MM.1S (cell line): ENCODE measurements at regions not wholly inside any gene's neighbourhood (a gene's known extent, or its start where the extent isn't known, plus 50 kb on each side); places are given as distances from the start of the nearest gene placed in this dataset.
"Not testable (repeated sequence)": the region's sequence is repeated elsewhere in the genome, so short reads cannot be mapped to it uniquely, and the experiment has no call there.

Experiments
- DNase-seq: peaks from one replicate; pipeline ENCODE4 v3.0.0-alpha.2; 2015
- H2AFZ ChIP-seq: fragments of 300-600 bp; sonication (generic); 2 replicates; pipeline ENCODE4 v1.6.0; 2016; ENCODE audit warnings: antibody characterized with exemption, low read length
- H3F3A ChIP-seq: fragments of 300-600 bp; sonication (generic); 2 replicates; pipeline ENCODE4 v1.6.1; 2016; ENCODE audit warnings: mild to moderate bottlenecking, antibody characterized with exemption, low read length, moderate library complexity, mixed read lengths; ENCODE audit not compliant: insufficient read depth
- H3K27ac ChIP-seq: fragments of 300-600 bp; sonication (generic); 2 replicates; pipeline ENCODE4 v1.5.1; 2016; ENCODE audit warnings: mild to moderate bottlenecking, low read length
- H3K27me3 ChIP-seq: fragments of 300-600 bp; sonication (generic); replicated peaks from 2 replicates; pipeline ENCODE4 v1.6.0; 2016; ENCODE audit warnings: low read length; ENCODE audit not compliant: insufficient read depth
- H3K36me3 ChIP-seq: fragments of 300-600 bp; sonication (generic); replicated peaks from 2 replicates; pipeline ENCODE4 v1.6.1; 2016; ENCODE audit warnings: mild to moderate bottlenecking, low read length, mixed read lengths; ENCODE audit not compliant: insufficient read depth
- H3K4me1 ChIP-seq: fragments of 300-600 bp; sonication (generic); 2 replicates; pipeline ENCODE4 v1.6.1; 2016; ENCODE audit warnings: low read length, mixed read lengths
- H3K4me2 ChIP-seq: fragments of 300-600 bp; sonication (generic); 2 replicates; pipeline ENCODE4 v1.6.0; 2016; ENCODE audit warnings: low read depth, low read length
- H3K4me3 ChIP-seq: fragments of 300-600 bp; sonication (generic); 2 replicates; pipeline ENCODE4 v1.5.1; 2016; ENCODE audit warnings: low read length, mixed read lengths
- H3K79me2 ChIP-seq: fragments of 300-600 bp; sonication (generic); 2 replicates; pipeline ENCODE4 v1.6.1; 2016; ENCODE audit warnings: mixed run types, low read length, mixed read lengths
- H3K9ac ChIP-seq: fragments of 300-600 bp; sonication (generic); 2 replicates; pipeline ENCODE4 v1.6.1; 2016; ENCODE audit warnings: low read length, mixed read lengths
- H3K9me2 ChIP-seq: fragments of 300-600 bp; sonication (generic); replicated peaks from 2 replicates; pipeline ENCODE4 v1.6.1; 2016; ENCODE audit warnings: mild to moderate bottlenecking, low read length, mixed read lengths; ENCODE audit not compliant: insufficient read depth
- H3K9me3 ChIP-seq: fragments of 300-600 bp; sonication (generic); replicated peaks from 2 replicates; pipeline ENCODE4 v1.6.1; 2016; ENCODE audit warnings: mild to moderate bottlenecking, low read length, mixed read lengths; ENCODE audit not compliant: insufficient read depth
- H4K20me1 ChIP-seq: fragments of 300-600 bp; sonication (generic); 2 replicates; pipeline ENCODE4 v1.6.1; 2016; ENCODE audit warnings: mild to moderate bottlenecking, low read length, moderate library complexity, mixed read lengths; ENCODE audit not compliant: insufficient read depth
- EZH2 ChIP-seq: fragments of 300-600 bp; sonication (generic); optimal IDR thresholded peaks from 2 replicates; pipeline ENCODE3; 2017; ENCODE audit warnings: low read depth, mild to moderate bottlenecking, antibody characterized with exemption, low read length, mixed read lengths
- EZH2phosphoT487 ChIP-seq: fragments of 300-600 bp; sonication (generic); IDR thresholded peaks from 2 replicates; pipeline ENCODE4 v1.6.1; 2018; ENCODE audit warnings: antibody characterized with exemption, low read length
- TF ChIP-seq, protein P1 (sequence below): fragments of 300-600 bp; sonication (generic); IDR thresholded peaks from 2 replicates; pipeline ENCODE4 v1.5.1; 2016; ENCODE audit warnings: antibody characterized with exemption, low read length, mixed read lengths

DNA sequence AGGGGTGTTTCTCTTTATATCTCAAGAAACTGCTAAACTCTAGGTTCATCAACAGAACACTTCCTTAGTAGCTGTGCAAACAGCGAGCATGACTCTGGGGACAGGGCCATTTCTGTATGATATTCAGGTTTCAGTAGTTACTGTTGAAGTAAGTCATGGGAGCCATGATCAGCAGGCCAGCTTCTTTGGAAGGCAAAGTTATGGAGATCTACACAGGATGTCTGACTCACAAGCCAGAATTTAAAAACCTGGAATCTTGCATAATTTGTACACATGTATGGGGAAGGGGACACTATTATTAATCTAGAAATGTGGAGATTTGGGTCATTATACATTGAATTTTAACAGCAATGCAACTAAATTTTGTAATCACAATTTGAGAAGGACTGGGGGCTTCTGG, 187.8 kb upstream of the NR3C2 start:
- Histone ChIP-seq H3K79me2 (no peaks in the 10 kb centered on the region), H3K9ac (no peak overlapping the region), H3K9me3 (no peaks in the 10 kb centered on the region), H3F3A (no peaks in the 10 kb centered on the region), H3K9me2 (no peaks in the 10 kb centered on the region), H4K20me1 (no peaks in the 10 kb centered on the region), H3K36me3 (no peaks in the 10 kb centered on the region), H3K27ac (no peak overlapping the region), H3K27me3 (no peaks in the 10 kb centered on the region), H3K4me2 (no peak overlapping the region), H2AFZ (no peak overlapping the region), H3K4me3 (no peak overlapping the region), H3K4me1 (no peaks in the 10 kb centered on the region)
- no peak for DNase-seq
- TF ChIP-seq EZH2 (no peak), EZH2phosphoT487 (no peak)
- TF ChIP-seq, protein P1, sequence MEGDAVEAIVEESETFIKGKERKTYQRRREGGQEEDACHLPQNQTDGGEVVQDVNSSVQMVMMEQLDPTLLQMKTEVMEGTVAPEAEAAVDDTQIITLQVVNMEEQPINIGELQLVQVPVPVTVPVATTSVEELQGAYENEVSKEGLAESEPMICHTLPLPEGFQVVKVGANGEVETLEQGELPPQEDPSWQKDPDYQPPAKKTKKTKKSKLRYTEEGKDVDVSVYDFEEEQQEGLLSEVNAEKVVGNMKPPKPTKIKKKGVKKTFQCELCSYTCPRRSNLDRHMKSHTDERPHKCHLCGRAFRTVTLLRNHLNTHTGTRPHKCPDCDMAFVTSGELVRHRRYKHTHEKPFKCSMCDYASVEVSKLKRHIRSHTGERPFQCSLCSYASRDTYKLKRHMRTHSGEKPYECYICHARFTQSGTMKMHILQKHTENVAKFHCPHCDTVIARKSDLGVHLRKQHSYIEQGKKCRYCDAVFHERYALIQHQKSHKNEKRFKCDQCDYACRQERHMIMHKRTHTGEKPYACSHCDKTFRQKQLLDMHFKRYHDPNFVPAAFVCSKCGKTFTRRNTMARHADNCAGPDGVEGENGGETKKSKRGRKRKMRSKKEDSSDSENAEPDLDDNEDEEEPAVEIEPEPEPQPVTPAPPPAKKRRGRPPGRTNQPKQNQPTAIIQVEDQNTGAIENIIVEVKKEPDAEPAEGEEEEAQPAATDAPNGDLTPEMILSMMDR = no peak

DNA sequence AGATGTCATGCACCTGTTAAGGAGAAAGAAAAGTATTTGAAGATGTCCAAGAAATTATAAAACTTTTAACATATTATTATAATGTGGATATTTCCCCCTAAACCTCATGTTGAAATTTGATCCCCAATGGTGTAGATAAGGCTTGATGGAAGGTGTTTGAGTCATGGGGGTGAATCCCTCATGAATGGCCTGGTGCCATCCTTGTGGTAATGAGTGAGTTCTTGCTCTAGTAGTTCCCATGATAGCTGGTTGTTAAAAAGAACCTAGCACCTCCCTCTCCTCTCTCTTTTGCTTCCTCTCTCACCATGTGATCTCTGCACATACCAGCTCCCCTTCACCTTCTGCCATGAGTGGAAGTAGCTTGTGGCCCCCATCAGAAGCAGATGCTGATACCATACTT, 176.6 kb upstream of the NR3C2 start:
- Histone ChIP-seq H3K9me3 (no peaks in the 10 kb centered on the region), H2AFZ (no peak overlapping the region), H3K9ac (no peak overlapping the region), H3F3A (no peaks in the 10 kb centered on the region), H3K9me2 (no peaks in the 10 kb centered on the region), H3K36me3 (no peaks in the 10 kb centered on the region), H3K27me3 (no peaks in the 10 kb centered on the region), H4K20me1 (no peaks in the 10 kb centered on the region), H3K4me3 (no peak overlapping the region), H3K79me2 (no peaks in the 10 kb centered on the region), H3K27ac (no peak overlapping the region), H3K4me2 (no peak overlapping the region), H3K4me1 (no peaks in the 10 kb centered on the region)
- no peak for DNase-seq
- TF ChIP-seq EZH2phosphoT487 = no peak
- TF ChIP-seq, protein P1 = no peak
- TF ChIP-seq EZH2 = no peak

DNA sequence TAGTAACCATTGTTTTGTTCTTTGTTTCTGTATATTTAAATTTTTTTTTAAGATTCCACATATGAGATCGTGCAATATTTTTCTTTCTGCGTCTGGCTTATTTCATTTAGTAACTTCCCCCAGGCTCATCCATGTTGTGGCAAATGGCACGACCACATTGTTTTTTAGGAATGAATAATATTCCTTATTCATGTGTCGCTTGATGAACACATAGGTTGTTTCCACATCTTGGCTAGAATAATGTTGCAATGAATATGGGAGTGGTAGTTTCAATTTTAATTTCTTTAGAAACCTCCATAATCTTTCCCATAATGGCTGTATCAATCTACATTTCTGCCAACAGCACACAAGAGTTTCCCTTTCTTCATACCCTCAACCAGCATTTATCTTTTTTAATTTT, 166.8 kb upstream of the NR3C2 start:
- no peak overlapping the region for H3K9ac ChIP-seq
- H2AFZ ChIP-seq = no peak overlapping the region
- TF ChIP-seq EZH2phosphoT487 = no peak
- no peak for TF ChIP-seq EZH2
- TF ChIP-seq, protein P1 = no peak
- no peaks in the 10 kb centered on the region for H3K27me3 ChIP-seq
- H4K20me1 ChIP-seq = no peaks in the 10 kb centered on the region
- no peak overlapping the region for H3K4me3 ChIP-seq
- H3K79me2 ChIP-seq = no peaks in the 10 kb centered on the region
- no peaks in the 10 kb centered on the region for H3K9me2 ChIP-seq
- H3K9me3 ChIP-seq = no peaks in the 10 kb centered on the region
- H3K4me1 ChIP-seq = no peaks in the 10 kb centered on the region
- no peak overlapping the region for H3K4me2 ChIP-seq
- no peaks in the 10 kb centered on the region for H3F3A ChIP-seq
- H3K36me3 ChIP-seq = no peaks in the 10 kb centered on the region
- DNase-seq = no peak
- H3K27ac ChIP-seq = no peak overlapping the region

DNA sequence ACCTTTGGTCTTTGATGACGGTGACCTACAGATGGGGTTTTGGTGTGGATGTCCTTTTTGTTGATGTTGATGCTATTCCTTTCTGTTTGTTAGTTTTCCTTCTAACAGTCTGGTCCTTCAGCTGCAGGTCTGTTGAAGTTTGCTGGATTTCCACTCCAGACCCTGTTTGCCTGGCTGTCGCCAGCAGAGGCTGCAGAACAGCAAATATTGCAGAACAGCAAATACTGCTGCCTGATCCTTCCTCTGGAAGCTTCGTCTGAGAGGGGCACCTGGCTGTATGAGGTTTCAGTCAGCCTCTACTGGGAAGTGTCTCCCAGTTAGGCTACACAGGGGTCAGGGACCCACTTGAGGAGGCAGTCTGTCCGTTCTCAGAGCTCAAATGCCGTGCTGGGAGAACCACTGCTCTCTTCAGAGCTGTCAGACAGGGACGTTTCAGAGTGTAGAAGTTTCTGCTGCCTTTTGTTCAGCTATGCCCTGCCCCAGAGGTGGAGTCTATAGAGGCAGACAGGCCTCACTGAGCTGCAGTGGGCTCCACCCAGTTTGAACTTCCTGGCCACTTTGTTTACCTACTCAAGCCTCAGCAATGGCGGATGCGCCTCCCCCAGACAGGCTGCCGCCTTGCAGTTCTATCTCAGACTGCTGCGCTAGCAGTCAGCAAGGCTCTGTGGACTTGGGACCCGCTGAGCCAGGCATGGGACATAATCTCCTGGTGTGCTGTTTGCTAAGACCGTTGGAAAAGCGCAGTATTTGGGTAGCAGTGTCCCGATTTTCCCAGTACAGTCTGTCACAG, 156.4 kb upstream of the NR3C2 start:
- H3K9me3 ChIP-seq, H3K79me2 ChIP-seq, H4K20me1 ChIP-seq, H3K4me1 ChIP-seq, H3K4me2 ChIP-seq, DNase-seq, H3K27ac ChIP-seq, H2AFZ ChIP-seq, H3K36me3 ChIP-seq, H3K9ac ChIP-seq, H3K4me3 ChIP-seq, H3F3A ChIP-seq, H3K9me2 ChIP-seq, H3K27me3 ChIP-seq: not testable (repeated sequence)
